Esophagus muscularis mucosa (tissue), 4 donors: ENCODE measurements at regions not wholly inside any gene's neighbourhood (a gene's known extent, or its start where the extent isn't known, plus 50 kb on each side); places are given as distances from the start of the nearest gene placed in this dataset.
A peak's percentile ranks its signal among the peaks of the same experiment; 100 is the strongest.

Experiments used
- DNase-seq: peaks from one replicate; pipeline ENCODE4 v3.0.0-alpha.2; 2017; ENCODE audit errors: extremely low spot score
- H3K27ac ChIP-seq, 4 donors: fragments of 200-600 bp; sonication (generic); replicated peaks in 1 of 4; 1 replicate in 3 of 4; 2 replicates in 1 of 4; pipeline ENCODE4 v1.5.1; 2016 to 2019; ENCODE audit warnings: mild to moderate bottlenecking in 1 of 4
- H3K27me3 ChIP-seq, 4 donors: fragments of 200-600 bp; sonication (generic); one replicate each; pipeline versions ENCODE4 v1.5.1 to v1.6.0; 2016 to 2019
- H3K36me3 ChIP-seq, 4 donors: fragments of 200-600 bp; sonication (generic); one replicate each; pipeline ENCODE4 v1.5.1; 2016 to 2019
- H3K4me1 ChIP-seq, 4 donors: fragments of 200-600 bp; sonication (generic); one replicate each; pipeline ENCODE4 v1.5.1; 2016 to 2019
- H3K4me3 ChIP-seq, 4 donors: fragments of 200-600 bp; sonication (generic); 1 replicate in 2 of 4; 2 replicates in 2 of 4; pipeline ENCODE4 v1.5.1; 2016 to 2019; ENCODE audit warnings: mild to moderate bottlenecking in 4 of 4, moderate library complexity in 1 of 4
- H3K9me3 ChIP-seq, 4 donors: fragments of 200-600 bp; sonication (generic); 1 replicate in 3 of 4; 2 replicates in 1 of 4; pipeline ENCODE4 v1.5.1; 2016 to 2019
- CTCF ChIP-seq, 3 experiments: fragments of 200-600 bp in 2 of 3; fragments of 450-650 bp in 1 of 3; sonication (generic) in 2 of 3; IDR thresholded peaks; one replicate each; pipeline ENCODE4 v1.5.1; 2017 to 2019; ENCODE audit warnings: antibody characterized with exemption in 3 of 3, mild to moderate bottlenecking in 2 of 3, moderate library complexity in 1 of 3
- EP300 ChIP-seq: sonication (generic); formaldehyde crosslinking; IDR thresholded peaks from one replicate; pipeline ENCODE4 v1.6.1; 2017; ENCODE audit warnings: antibody characterized with exemption
- POLR2A ChIP-seq: fragments of 450-650 bp; IDR thresholded peaks from one replicate; pipeline ENCODE4 v1.6.1; 2017; ENCODE audit warnings: antibody characterized with exemption, moderate library complexity, mild to moderate bottlenecking, low read depth
- POLR2AphosphoS5 ChIP-seq, 2 donors: sonication (generic); formaldehyde crosslinking; IDR thresholded peaks; one replicate each; pipeline ENCODE4 v1.6.1; 2017; ENCODE audit warnings: antibody characterized with exemption in 2 of 2
- WGBS: methylation state at CpG from one replicate; pipeline ENCODE4 v1.1.5; 2018; 5-methylcytosine and 5-hydroxymethylcytosine counted together
- intact Hi-C: fragments of 100-400 bp; cut with DNase I; formaldehyde crosslinking; loops from one replicate; pipeline ENCODE4 v1.15.1; 2023

GRCh38 chr5:173538654-173539053 lies 77.8 kb downstream of the BOD1 start:
- no peaks in the 10 kb centered on the region for H3K27me3 ChIP-seq
- intact Hi-C loops: no loop called here
- H3K4me1 ChIP-seq: no peaks in the 10 kb centered on the region
- H3K9me3 ChIP-seq: no peaks in the 10 kb centered on the region
- TF ChIP-seq POLR2AphosphoS5 (IDR thresholded peaks at IDR 0.05) (no peak), EP300 (no peak), POLR2A (no peak), CTCF (IDR thresholded peaks at IDR 0.05) (no peak)
- no peaks in the 10 kb centered on the region for H3K36me3 ChIP-seq
- 100% methylated on average over 1 of the region's 1 CpG for WGBS
- H3K4me3 ChIP-seq: no peak overlapping the region
- DNase-seq: no peak
- H3K27ac ChIP-seq: no peak overlapping the region

GRCh38 chr5:173538018-173538417 lies 78.4 kb downstream of the BOD1 start:
- no peaks in the 10 kb centered on the region for H3K9me3 ChIP-seq
- intact Hi-C loops: no loop called here
- DNase-seq: no peak
- H3K4me3 ChIP-seq: no peak overlapping the region
- no peaks in the 10 kb centered on the region for H3K27me3 ChIP-seq
- no peak for TF ChIP-seq EP300
- no peaks in the 10 kb centered on the region for H3K4me1 ChIP-seq
- H3K27ac ChIP-seq: no peak overlapping the region
- no peaks in the 10 kb centered on the region for H3K36me3 ChIP-seq
- 88% methylated on average over 6 of the region's 6 CpGs for WGBS

- TF ChIP-seq POLR2AphosphoS5 (IDR thresholded peaks at IDR 0.05): no peak
- TF ChIP-seq EP300: no peak
- TF ChIP-seq CTCF (IDR thresholded peaks at IDR 0.05): no peak
- TF ChIP-seq POLR2A: no peak
- intact Hi-C loops: no loop called here
- 91% methylated on average over 5 of the region's 5 CpGs for WGBS
- no peak for DNase-seq
- H3K27me3 ChIP-seq: no peaks in the 10 kb centered on the region
- H3K27ac ChIP-seq: no peak overlapping the region
- H3K4me1 ChIP-seq: no peaks in the 10 kb centered on the region
- H3K9me3 ChIP-seq: no peaks in the 10 kb centered on the region
- H3K4me3 ChIP-seq: no peak overlapping the region
- no peaks in the 10 kb centered on the region for H3K36me3 ChIP-seq
Measured at GRCh38 chr5:173537228-173537627, 79.2 kb downstream of the BOD1 start.

- DNase-seq: no peak
- TF ChIP-seq POLR2A: no peak
- TF ChIP-seq EP300: no peak
- TF ChIP-seq POLR2AphosphoS5 (IDR thresholded peaks at IDR 0.05): no peak
- no peak for TF ChIP-seq CTCF (IDR thresholded peaks at IDR 0.05)
- no peaks in the 10 kb centered on the region for H3K27me3 ChIP-seq
- H3K36me3 ChIP-seq: no peaks in the 10 kb centered on the region
- 86% methylated on average over 3 of the region's 3 CpGs for WGBS
- no peak overlapping the region for H3K4me3 ChIP-seq
- intact Hi-C loops: no loop called here
- H3K27ac ChIP-seq: peak overlapping the region in 2 of 4 donors; percentile 6 to 53
- no peaks in the 10 kb centered on the region for H3K9me3 ChIP-seq
- no peaks in the 10 kb centered on the region for H3K4me1 ChIP-seq
Measured at GRCh38 chr5:173535976-173536639, 80.3 kb downstream of the BOD1 start.

GRCh38 chr5:173535166-173535975 lies 81.1 kb downstream of the BOD1 start:
- H3K9me3 ChIP-seq: no peaks in the 10 kb centered on the region
- H3K4me3 ChIP-seq: no peak overlapping the region
- H3K27ac ChIP-seq: peak overlapping the region in 2 of 4 donors; percentile 6 to 53
- TF ChIP-seq POLR2AphosphoS5 (IDR thresholded peaks at IDR 0.05) (no peak), EP300 (no peak), CTCF (IDR thresholded peaks at IDR 0.05) (no peak), POLR2A (no peak)
- no peaks in the 10 kb centered on the region for H3K36me3 ChIP-seq
- 88% methylated on average over 1 of the region's 1 CpG for WGBS
- peak; percentile 89 for DNase-seq
- no peaks in the 10 kb centered on the region for H3K27me3 ChIP-seq
- no peaks in the 10 kb centered on the region for H3K4me1 ChIP-seq
- intact Hi-C loops: no loop called here
